Gastroesophageal sphincter (tissue), 4 donors: ENCODE measurements at regions not wholly inside any gene's neighbourhood (a gene's known extent, or its start where the extent isn't known, plus 50 kb on each side); places are given as distances from the start of the nearest gene placed in this dataset.

Experiments
- ATAC-seq: fragments of 150-250 bp; one replicate; pipeline ENCODE4 v1.9.1; 2016; ENCODE audit warnings: mild to moderate bottlenecking, moderate library complexity
- H3K27ac ChIP-seq, 4 donors: fragments of 200-600 bp; sonication (generic) in 3 of 4; 1 replicate in 3 of 4; 2 replicates in 1 of 4; pipeline ENCODE4 v1.5.1; 2016 to 2019
- H3K27me3 ChIP-seq: fragments of 200-600 bp; sonication (generic); one replicate; pipeline ENCODE4 v1.5.1; 2019
- H3K36me3 ChIP-seq, 2 donors: fragments of 200-600 bp; sonication (generic); one replicate each; pipeline ENCODE4 v1.5.1; 2019; ENCODE audit warnings: control low read depth in 1 of 2
- H3K4me1 ChIP-seq, 3 donors: fragments of 200-600 bp; sonication (generic); 1 replicate in 2 of 3; 2 replicates in 1 of 3; pipeline ENCODE4 v1.5.1; 2016 to 2019; ENCODE audit warnings: control low read depth in 2 of 3
- H3K4me3 ChIP-seq, 2 donors: fragments of 200-600 bp; sonication (generic); one replicate each; pipeline ENCODE4 v1.5.1; 2019; ENCODE audit warnings: mild to moderate bottlenecking in 1 of 2, moderate library complexity in 1 of 2
- H3K9me3 ChIP-seq, 3 donors: fragments of 200-600 bp; sonication (generic); one replicate each; pipeline ENCODE4 v1.5.1; 2017 to 2019; ENCODE audit warnings: control low read depth in 2 of 3
- CTCF ChIP-seq, 4 experiments: fragments of 200-600 bp in 2 of 4; fragments of 450-650 bp in 2 of 4; sonication (generic) in 1 of 4; IDR thresholded peaks; one replicate each; pipeline ENCODE4 v1.5.1; 2017 to 2019; ENCODE audit warnings: antibody characterized with exemption in 4 of 4, mild to moderate bottlenecking in 2 of 4, moderate library complexity in 2 of 4
- EP300 ChIP-seq: sonication (generic); formaldehyde crosslinking; IDR thresholded peaks from one replicate; pipeline ENCODE4 v1.6.1; 2017; ENCODE audit warnings: antibody characterized with exemption, mild to moderate bottlenecking
- POLR2A ChIP-seq, 2 donors: fragments of 450-650 bp; IDR thresholded peaks; one replicate each; pipeline ENCODE4 v1.6.1; 2017; ENCODE audit warnings: antibody characterized with exemption in 2 of 2, mild to moderate bottlenecking in 2 of 2, moderate library complexity in 1 of 2
- POLR2AphosphoS5 ChIP-seq: sonication (generic); formaldehyde crosslinking; IDR thresholded peaks from one replicate; pipeline ENCODE4 v1.6.1; 2017; ENCODE audit warnings: antibody characterized with exemption
- WGBS, 2 donors: methylation state at CpG; one replicate each; pipeline ENCODE4 v1.1.5; 2018; ENCODE audit warnings: low coverage in 1 of 2; 5-methylcytosine and 5-hydroxymethylcytosine counted together

- TF ChIP-seq EP300 = no peak
- no peak for TF ChIP-seq CTCF (IDR thresholded peaks at IDR 0.05)
- no peak for TF ChIP-seq POLR2AphosphoS5
- no peak for TF ChIP-seq POLR2A (IDR thresholded peaks at IDR 0.05)
- no peaks in the 10 kb centered on the region for H3K36me3 ChIP-seq
- no peaks in the 10 kb centered on the region for H3K27me3 ChIP-seq
- peaks cover 0 to 7% (median 0%) of the 10 kb centered on the region in 3 donors for H3K4me1 ChIP-seq
- H3K27ac ChIP-seq = no peak overlapping the region
- H3K9me3 ChIP-seq = peaks cover 0 to 10% (median 0%) of the 10 kb centered on the region in 3 donors
- no peak for ATAC-seq
- no peak overlapping the region for H3K4me3 ChIP-seq
Observed at GRCh38 chr10:47230957-47231356, 69.0 kb upstream of the GDF10 start.

DNA sequence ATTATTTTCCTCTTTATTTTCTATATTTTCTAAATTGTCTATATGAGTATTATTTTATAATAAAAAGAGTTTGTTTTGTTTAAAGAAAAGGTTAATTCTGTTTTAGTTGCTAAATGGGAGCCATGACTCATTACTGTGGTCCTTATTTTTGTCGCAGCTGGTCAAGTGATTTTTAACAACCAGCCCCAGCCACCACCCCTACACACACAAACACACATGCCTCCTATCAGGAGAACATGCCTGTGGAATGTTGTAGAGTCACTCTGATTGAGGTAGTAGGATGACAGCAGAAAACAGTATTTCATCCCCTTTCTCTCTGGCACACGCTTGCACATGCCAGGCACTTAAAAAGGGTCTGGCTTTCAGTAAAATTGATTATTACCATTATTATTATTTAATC lies 68.6 kb upstream of the GDF10 start:
- H3K4me3 ChIP-seq = no peak overlapping the region
- no peak for ATAC-seq
- TF ChIP-seq EP300 (no peak), POLR2A (IDR thresholded peaks at IDR 0.05) (no peak), POLR2AphosphoS5 (no peak), CTCF (IDR thresholded peaks at IDR 0.05) (no peak)
- H3K27me3 ChIP-seq = no peaks in the 10 kb centered on the region
- peaks cover 0 to 7% (median 0%) of the 10 kb centered on the region in 3 donors for H3K4me1 ChIP-seq
- no peak overlapping the region for H3K27ac ChIP-seq
- H3K9me3 ChIP-seq = peaks cover 0 to 12% (median 0%) of the 10 kb centered on the region in 3 donors
- 65 to 89% methylated on average over 2 of the region's 2 CpGs for WGBS, 2 donors
- H3K36me3 ChIP-seq = no peaks in the 10 kb centered on the region

GRCh38 chr10:47233631-47234030 lies 66.4 kb upstream of the GDF10 start:
- ATAC-seq = no peak
- TF ChIP-seq POLR2A (IDR thresholded peaks at IDR 0.05) (no peak), EP300 (no peak)

DNA sequence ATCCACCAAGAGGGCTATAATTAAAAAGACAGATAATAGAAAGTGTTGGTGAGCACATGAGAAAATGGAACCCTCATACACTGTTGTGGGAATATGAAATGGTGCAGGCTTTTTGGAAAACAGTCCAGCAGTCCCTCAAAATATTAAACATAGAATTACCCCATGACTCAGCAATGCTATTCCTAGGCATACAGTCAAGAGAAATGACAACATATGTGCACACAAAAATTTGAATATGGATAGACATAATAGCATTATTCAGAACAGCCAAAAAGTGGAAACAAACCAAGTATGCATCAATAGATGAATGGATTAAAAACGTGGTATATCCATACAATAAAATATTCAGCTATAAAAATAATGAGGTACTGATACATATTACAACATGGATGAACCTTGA lies 64.5 kb upstream of the GDF10 start:
- no peak overlapping the region for H3K4me3 ChIP-seq
- H3K27me3 ChIP-seq = peaks cover 4% of the 10 kb centered on the region
- TF ChIP-seq EP300 = no peak
- TF ChIP-seq POLR2A (IDR thresholded peaks at IDR 0.05) = no peak
- no peak for TF ChIP-seq CTCF (IDR thresholded peaks at IDR 0.05)
- no peak for TF ChIP-seq POLR2AphosphoS5
- ATAC-seq = no peak
- peaks cover 0 to 2% (median 0%) of the 10 kb centered on the region in 3 donors for H3K4me1 ChIP-seq
- WGBS, 2 donors = 56 to 67% methylated on average over 1 of the region's 1 CpG
- no peak overlapping the region for H3K27ac ChIP-seq
- peaks cover 0 to 10% (median 0%) of the 10 kb centered on the region in 3 donors for H3K9me3 ChIP-seq
- no peaks in the 10 kb centered on the region for H3K36me3 ChIP-seq

More at GRCh38 chr10:47233631-47234030, 66.4 kb upstream of the GDF10 start:
- Histone ChIP-seq H3K4me1 (peaks cover 0 to 7% (median 0%) of the 10 kb centered on the region in 3 donors), H3K27ac (no peak overlapping the region), H3K36me3 (no peaks in the 10 kb centered on the region), H3K27me3 (peaks cover 1% of the 10 kb centered on the region), H3K4me3 (no peak overlapping the region), H3K9me3 (peaks cover 0 to 16% (median 0%) of the 10 kb centered on the region in 3 donors)

- no peak for ATAC-seq
- Histone ChIP-seq H3K27me3 (peaks cover 4% of the 10 kb centered on the region), H3K36me3 (no peaks in the 10 kb centered on the region), H3K9me3 (peaks cover 0 to 10% (median 0%) of the 10 kb centered on the region in 3 donors), H3K27ac (no peak overlapping the region), H3K4me3 (no peak overlapping the region), H3K4me1 (no peaks in the 10 kb centered on the region)
- WGBS, 2 donors = 69% methylated on average over 5 of the region's 10 CpGs; no CpG with 5 or more reads in 1 of the 2 donors
- no peak for TF ChIP-seq POLR2A (IDR thresholded peaks at IDR 0.05)
- TF ChIP-seq POLR2AphosphoS5 = no peak
- no peak for TF ChIP-seq EP300
- no peak for TF ChIP-seq CTCF (IDR thresholded peaks at IDR 0.05)
Observed at GRCh38 chr10:47237316-47238260, 62.4 kb upstream of the GDF10 start.
